Omental fat pad (tissue), 3 donors: ENCODE measurements at regions not wholly inside any gene's neighbourhood (a gene's known extent, or its start where the extent isn't known, plus 50 kb on each side); places are given as distances from the start of the nearest gene placed in this dataset.
A peak's percentile ranks its signal among the peaks of the same experiment; 100 is the strongest.

Experiments used
- ATAC-seq: fragments of 150-250 bp; one replicate; pipeline ENCODE4 v1.9.1; 2016; ENCODE audit warnings: mild to moderate bottlenecking, moderate library complexity; ENCODE audit not compliant: low FRiP score
- DNase-seq: peaks from one replicate; pipeline ENCODE4 v3.0.0-alpha.2; 2019; ENCODE audit warnings: low spot score
- CTCF ChIP-seq, 3 donors: fragments of 450-650 bp; IDR thresholded peaks; one replicate each; pipeline ENCODE4 v1.5.1; 2016 to 2017; ENCODE audit warnings: antibody characterized with exemption in 3 of 3, mild to moderate bottlenecking in 3 of 3, moderate library complexity in 2 of 3

- TF ChIP-seq CTCF (IDR thresholded peaks at IDR 0.05) = no peak
- DNase-seq (no peak), ATAC-seq (no peak)
Observed at GRCh38 chr3:170814822-170815221, 55.2 kb downstream of the RPL22L1 start.

GRCh38 chr3:170813266-170813665 lies 56.7 kb downstream of the RPL22L1 start:
- no peak for TF ChIP-seq CTCF (IDR thresholded peaks at IDR 0.05)
- ATAC-seq (no peak), DNase-seq (no peak)

- TF ChIP-seq CTCF (IDR thresholded peaks at IDR 0.05) = peak in 2 of 3 donors; percentile 87 to 90
- ATAC-seq (peak; percentile 67), DNase-seq (no peak)
Observed at GRCh38 chr3:170811928-170812591, 57.9 kb downstream of the RPL22L1 start.

- TF ChIP-seq CTCF (IDR thresholded peaks at IDR 0.05) = no peak
- DNase-seq = no peak
Observed at GRCh38 chr3:170811515-170811914, 58.5 kb downstream of the RPL22L1 start.

GRCh38 chr3:170809975-170810357 lies 60.0 kb downstream of the RPL22L1 start:
- no peak for TF ChIP-seq CTCF (IDR thresholded peaks at IDR 0.05)
- DNase-seq = no peak
- ATAC-seq = peak; percentile 52

More at GRCh38 chr3:170811515-170811914, 58.5 kb downstream of the RPL22L1 start:
- peak; percentile 67 for ATAC-seq

GRCh38 chr3:170809007-170809974 lies 60.7 kb downstream of the RPL22L1 start:
- no peak for DNase-seq

More at GRCh38 chr3:170809007-170809974, 60.7 kb downstream of the RPL22L1 start:
- ATAC-seq = peak; percentile 57
- TF ChIP-seq CTCF (IDR thresholded peaks at IDR 0.05) = no peak
